KMS-11 (cell line): ENCODE measurements at regions not wholly inside any gene's neighbourhood (a gene's known extent, or its start where the extent isn't known, plus 50 kb on each side); places are given as distances from the start of the nearest gene placed in this dataset.

Experiments used
- H2AFZ ChIP-seq: fragments of 200-600 bp; sonication (generic); 2 replicates; pipeline ENCODE4 v1.6.1; 2016; ENCODE audit warnings: antibody characterized with exemption, mixed run types, low read depth
- H3K27ac ChIP-seq: fragments of 200-600 bp; sonication (generic); 2 replicates; pipeline ENCODE4 v1.6.1; 2016; ENCODE audit warnings: mild to moderate bottlenecking, mixed run types
- H3K27me3 ChIP-seq: fragments of 200-600 bp; sonication (generic); 2 replicates; pipeline ENCODE4 v1.6.1; 2017; ENCODE audit warnings: mild to moderate bottlenecking, low read depth, mixed run types, moderate library complexity; ENCODE audit not compliant: insufficient read depth
- H3K36me3 ChIP-seq: fragments of 200-600 bp; sonication (generic); 2 replicates; pipeline ENCODE4 v1.6.1; 2017; ENCODE audit warnings: mild to moderate bottlenecking, mixed run types; ENCODE audit not compliant: insufficient read depth
- H3K4me1 ChIP-seq: fragments of 200-600 bp; sonication (generic); 2 replicates; pipeline ENCODE4 v1.6.1; 2016; ENCODE audit warnings: mild to moderate bottlenecking, low read depth, mixed run types; ENCODE audit not compliant: poor library complexity, severe bottlenecking
- H3K4me2 ChIP-seq: fragments of 200-600 bp; sonication (generic); 2 replicates; pipeline ENCODE4 v1.7.0; 2016; ENCODE audit warnings: mild to moderate bottlenecking, mixed run types
- H3K4me3 ChIP-seq: fragments of 200-600 bp; sonication (generic); IDR thresholded peaks from 2 replicates; pipeline ENCODE4 v1.6.1; 2017; ENCODE audit warnings: low read depth, low read length, mixed read lengths; ENCODE audit not compliant: insufficient read depth
- H3K79me2 ChIP-seq: fragments of 200-600 bp; sonication (generic); 2 replicates; pipeline ENCODE4 v1.6.1; 2016; ENCODE audit warnings: low read depth, mixed run types; ENCODE audit not compliant: insufficient read depth
- H3K9ac ChIP-seq: fragments of 200-600 bp; sonication (generic); 2 replicates; pipeline ENCODE4 v1.6.1; 2016; ENCODE audit warnings: mild to moderate bottlenecking, mixed run types
- H4K20me1 ChIP-seq: fragments of 200-600 bp; sonication (generic); 2 replicates; pipeline ENCODE4 v1.6.1; 2016; ENCODE audit warnings: mild to moderate bottlenecking, mixed run types; ENCODE audit not compliant: insufficient read depth
- TF ChIP-seq, protein P1 (sequence below): fragments of 200-600 bp; sonication (generic); conservative IDR thresholded peaks from 2 replicates; pipeline ENCODE4 v1.6.1; 2017; ENCODE audit warnings: low read depth, mild to moderate bottlenecking, antibody characterized with exemption, low read length, moderate library complexity, mixed read lengths

DNA sequence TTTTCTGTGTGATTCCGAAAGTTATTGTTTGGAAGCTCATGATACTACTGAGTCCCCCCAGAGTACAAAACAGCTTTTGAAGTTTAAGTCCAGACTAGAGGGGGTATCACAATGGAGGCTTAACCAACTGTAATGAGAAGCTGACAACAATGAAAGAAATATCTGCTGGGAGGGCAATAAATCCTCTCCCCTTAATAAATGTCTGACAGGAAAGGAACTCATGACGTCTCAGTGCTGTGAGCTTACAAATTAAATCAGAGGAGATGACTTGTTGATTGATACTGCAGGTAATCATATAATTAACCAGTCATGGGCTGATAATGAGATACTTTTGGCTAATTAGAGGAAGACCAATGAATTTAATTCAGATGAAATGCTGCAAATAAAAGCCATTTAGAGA is 102.6 kb upstream of the WDR11 start:
- H3K9ac ChIP-seq: no peak overlapping the region
- H3K27me3 ChIP-seq: no peaks in the 10 kb centered on the region
- no peak overlapping the region for H3K4me2 ChIP-seq
- H3K4me3 ChIP-seq: no peak overlapping the region
- TF ChIP-seq, protein P1, sequence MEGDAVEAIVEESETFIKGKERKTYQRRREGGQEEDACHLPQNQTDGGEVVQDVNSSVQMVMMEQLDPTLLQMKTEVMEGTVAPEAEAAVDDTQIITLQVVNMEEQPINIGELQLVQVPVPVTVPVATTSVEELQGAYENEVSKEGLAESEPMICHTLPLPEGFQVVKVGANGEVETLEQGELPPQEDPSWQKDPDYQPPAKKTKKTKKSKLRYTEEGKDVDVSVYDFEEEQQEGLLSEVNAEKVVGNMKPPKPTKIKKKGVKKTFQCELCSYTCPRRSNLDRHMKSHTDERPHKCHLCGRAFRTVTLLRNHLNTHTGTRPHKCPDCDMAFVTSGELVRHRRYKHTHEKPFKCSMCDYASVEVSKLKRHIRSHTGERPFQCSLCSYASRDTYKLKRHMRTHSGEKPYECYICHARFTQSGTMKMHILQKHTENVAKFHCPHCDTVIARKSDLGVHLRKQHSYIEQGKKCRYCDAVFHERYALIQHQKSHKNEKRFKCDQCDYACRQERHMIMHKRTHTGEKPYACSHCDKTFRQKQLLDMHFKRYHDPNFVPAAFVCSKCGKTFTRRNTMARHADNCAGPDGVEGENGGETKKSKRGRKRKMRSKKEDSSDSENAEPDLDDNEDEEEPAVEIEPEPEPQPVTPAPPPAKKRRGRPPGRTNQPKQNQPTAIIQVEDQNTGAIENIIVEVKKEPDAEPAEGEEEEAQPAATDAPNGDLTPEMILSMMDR: no peak
- H2AFZ ChIP-seq: no peak overlapping the region
- no peak overlapping the region for H3K27ac ChIP-seq
- no peaks in the 10 kb centered on the region for H3K4me1 ChIP-seq
- H3K36me3 ChIP-seq: no peaks in the 10 kb centered on the region
- no peaks in the 10 kb centered on the region for H3K79me2 ChIP-seq
- H4K20me1 ChIP-seq: no peaks in the 10 kb centered on the region

DNA sequence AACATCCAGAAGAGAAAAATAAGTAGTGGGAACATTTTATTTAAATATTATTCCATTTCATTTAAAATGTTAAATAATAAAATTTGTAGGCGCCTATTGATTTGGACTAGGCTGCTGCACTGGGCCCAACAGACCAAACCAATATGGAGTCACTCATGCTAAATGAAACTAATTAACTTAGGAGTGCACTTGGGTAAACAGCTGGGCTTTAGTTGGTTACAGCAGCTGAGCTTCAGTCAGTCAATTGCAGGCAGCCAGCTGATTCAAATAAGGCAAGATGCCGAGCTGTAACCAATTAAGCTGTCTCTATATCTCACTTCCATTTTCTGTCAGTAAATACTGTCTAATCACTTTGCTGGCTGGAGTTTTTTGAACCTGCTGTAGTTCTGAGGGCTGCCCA is 102.1 kb upstream of the WDR11 start:
- Histone ChIP-seq H3K9ac (no peak overlapping the region), H4K20me1 (no peaks in the 10 kb centered on the region), H3K4me1 (no peaks in the 10 kb centered on the region), H3K4me3 (no peak overlapping the region), H3K79me2 (no peaks in the 10 kb centered on the region), H3K36me3 (no peaks in the 10 kb centered on the region), H3K4me2 (no peak overlapping the region), H3K27me3 (no peaks in the 10 kb centered on the region), H3K27ac (no peak overlapping the region), H2AFZ (no peak overlapping the region)
- TF ChIP-seq, protein P1: no peak

DNA sequence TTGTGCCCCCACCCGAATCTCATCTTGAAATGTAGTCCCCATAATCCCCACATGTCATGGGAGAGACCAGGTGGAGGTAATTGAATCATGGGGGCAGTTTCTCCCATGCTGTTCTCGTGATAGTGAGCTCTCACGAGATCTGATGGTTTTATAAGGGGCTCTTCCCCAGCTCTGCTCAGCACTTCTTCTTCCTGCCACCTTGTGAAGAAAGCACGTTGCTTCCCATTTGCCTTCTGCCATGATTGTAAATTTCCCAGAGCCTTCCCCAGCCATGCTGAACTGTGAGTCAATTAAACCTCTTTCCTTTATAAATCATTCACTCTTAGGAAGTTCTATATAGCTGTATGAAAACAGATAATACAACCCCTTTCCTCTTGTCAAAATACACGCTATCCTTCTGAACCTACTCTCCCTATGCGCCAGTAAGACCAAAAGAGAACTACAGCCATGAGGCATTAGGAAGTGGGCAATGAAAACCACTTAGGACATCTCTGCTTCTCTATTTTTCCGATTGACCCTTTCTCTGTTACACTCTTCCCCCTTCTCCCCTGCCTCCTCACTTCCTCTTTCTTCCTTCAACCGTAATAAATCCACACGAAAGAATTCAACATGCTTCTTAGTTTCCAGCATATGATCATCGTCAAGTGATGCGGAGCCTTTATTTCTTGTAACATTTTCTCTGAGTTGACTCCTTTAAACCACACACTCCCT is 101.2 kb upstream of the WDR11 start:
- TF ChIP-seq, protein P1: no peak
- H3K4me2 ChIP-seq: no peak overlapping the region
- H3K4me1 ChIP-seq: no peaks in the 10 kb centered on the region
- no peaks in the 10 kb centered on the region for H3K27me3 ChIP-seq
- H3K36me3 ChIP-seq: no peaks in the 10 kb centered on the region
- no peak overlapping the region for H3K9ac ChIP-seq
- no peaks in the 10 kb centered on the region for H4K20me1 ChIP-seq
- no peak overlapping the region for H3K4me3 ChIP-seq
- H3K79me2 ChIP-seq: no peaks in the 10 kb centered on the region
- H3K27ac ChIP-seq: no peak overlapping the region
- H2AFZ ChIP-seq: no peak overlapping the region

DNA sequence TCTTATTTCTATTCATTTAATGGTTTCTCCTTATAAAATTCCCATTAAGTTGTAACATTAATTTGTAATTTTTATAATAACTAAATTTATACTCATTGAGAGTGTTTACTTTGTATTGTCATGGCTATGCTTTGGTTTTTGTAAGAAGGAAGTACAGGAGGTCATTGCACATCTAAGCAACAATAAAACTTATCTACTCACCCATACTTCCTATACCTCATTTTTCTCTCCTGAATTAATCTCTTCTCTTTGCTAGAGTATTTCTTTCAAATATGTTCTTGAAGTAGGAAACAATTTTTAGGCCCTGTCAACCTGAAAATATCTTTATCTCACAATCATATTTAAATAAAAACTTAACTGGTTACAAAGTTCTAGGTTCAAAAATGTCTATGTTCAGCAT is 95.4 kb upstream of the WDR11 start:
- Histone ChIP-seq H3K36me3 (no peaks in the 10 kb centered on the region), H3K79me2 (no peaks in the 10 kb centered on the region), H3K4me2 (no peak overlapping the region), H3K4me1 (no peaks in the 10 kb centered on the region), H3K9ac (no peak overlapping the region), H2AFZ (no peak overlapping the region), H3K4me3 (no peak overlapping the region), H3K27me3 (no peaks in the 10 kb centered on the region), H4K20me1 (no peaks in the 10 kb centered on the region), H3K27ac (no peak overlapping the region)
- TF ChIP-seq, protein P1: no peak
